OCI-LY7 (cell line): ENCODE measurements at regions not wholly inside any gene's neighbourhood (a gene's known extent, or its start where the extent isn't known, plus 50 kb on each side); places are given as distances from the start of the nearest gene placed in this dataset.
A peak's percentile ranks its signal among the peaks of the same experiment; 100 is the strongest.
"Not testable (repeated sequence)": the region's sequence is repeated elsewhere in the genome, so short reads cannot be mapped to it uniquely, and the experiment has no call there.

Source experiments
- BruUV-seq: library from RNA; stranded (reverse); fragments of 400-500 nt; replicated peaks from 2 replicates; lab custom pipeline; 2021; lab: Mats Ljungman, UMichigan
- CTCF ChIA-PET: fragments of 300-600 bp; sonication (Branson Sonifier 250); formaldehyde crosslinking; loops from one replicate; lab custom pipeline; 2022; ENCODE audit warnings: antibody characterized with exemption; ENCODE audit not compliant: unreplicated experiment; lab: Charles Lee
- POLR2A ChIA-PET: fragments of 300-600 bp; sonication (Branson Sonifier 250); formaldehyde crosslinking; loops from one replicate; lab custom pipeline; 2022; ENCODE audit warnings: antibody characterized with exemption; lab: Charles Lee
- DNase-seq: peaks from one replicate; pipeline ENCODE4 v3.0.0-alpha.2; 2015; ENCODE audit warnings: low spot score
- H2AFZ ChIP-seq: fragments of 200-600 bp; sonication (generic), shearing (Covaris generic); 2 replicates; pipeline ENCODE4 v1.6.1; 2014; ENCODE audit warnings: mild to moderate bottlenecking, antibody characterized with exemption, low read length, moderate library complexity
- H3K27ac ChIP-seq: fragments of 200-600 bp; sonication (generic); 2 replicates; pipeline ENCODE4 v1.5.1; 2014; ENCODE audit warnings: mixed run types, low read depth, mild to moderate bottlenecking, moderate library complexity, low read length, inconsistent platforms; ENCODE audit not compliant: poor library complexity, severe bottlenecking
- H3K36me3 ChIP-seq: fragments of 200-600 bp; sonication (generic); 2 replicates; pipeline ENCODE4 v1.6.1; 2014; ENCODE audit warnings: mild to moderate bottlenecking, antibody characterized with exemption, low read length, moderate library complexity, mixed read lengths; ENCODE audit not compliant: insufficient read depth
- H3K4me1 ChIP-seq: fragments of 200-600 bp; sonication (generic); 2 replicates; pipeline ENCODE4 v1.5.1; 2014; ENCODE audit warnings: mild to moderate bottlenecking, low read length; ENCODE audit not compliant: insufficient read depth, poor library complexity, severe bottlenecking
- H3K4me2 ChIP-seq: fragments of 200-600 bp; sonication (generic); 2 replicates; pipeline ENCODE4 v1.6.1; 2014; ENCODE audit warnings: mild to moderate bottlenecking, low read length
- H3K4me3 ChIP-seq: fragments of 200-600 bp; sonication (generic); 2 replicates; pipeline ENCODE4 v1.5.1; 2014; ENCODE audit warnings: mild to moderate bottlenecking, low read depth, low read length; ENCODE audit not compliant: poor library complexity, severe bottlenecking
- H3K79me2 ChIP-seq: fragments of 200-600 bp; sonication (generic); 2 replicates; pipeline ENCODE4 v1.6.1; 2016; ENCODE audit warnings: low read depth, mild to moderate bottlenecking, low read length, moderate library complexity, mixed read lengths; ENCODE audit not compliant: insufficient read depth
- H3K9me2 ChIP-seq: fragments of 200-600 bp; sonication (generic); 2 replicates; pipeline ENCODE4 v1.6.1; 2016; ENCODE audit warnings: mild to moderate bottlenecking, low read length, mixed read lengths; ENCODE audit not compliant: insufficient read depth
- H3K9me3 ChIP-seq: fragments of 200-600 bp; sonication (generic); 2 replicates; pipeline ENCODE4 v1.6.1; 2014; ENCODE audit warnings: mild to moderate bottlenecking, mixed run types, low read length, mixed read lengths
- H4K20me1 ChIP-seq: fragments of 200-600 bp; sonication (generic); 2 replicates; pipeline ENCODE4 v1.6.1; 2014; ENCODE audit warnings: mild to moderate bottlenecking, antibody characterized with exemption, low read length, moderate library complexity, mixed read lengths; ENCODE audit not compliant: insufficient read depth
- EZH2phosphoT487 ChIP-seq: fragments of 200-600 bp; sonication (generic); IDR thresholded peaks from 2 replicates; pipeline ENCODE4 v1.6.1; 2018; ENCODE audit warnings: low read depth, borderline replicate concordance, mild to moderate bottlenecking, mixed run types, antibody characterized with exemption, low read length, moderate library complexity, mixed read lengths
- intact Hi-C: fragments of 100-400 bp; cut with micrococcal nuclease; formaldehyde crosslinking; loops from one replicate; pipeline ENCODE4 v1.10.0; 2022; ENCODE audit not compliant: unreplicated experiment
- TF ChIP-seq, protein P1 (sequence below): fragments of 200-600 bp; sonication (generic); conservative IDR thresholded peaks from 2 replicates; pipeline ENCODE4 v1.5.1; 2014; ENCODE audit warnings: mild to moderate bottlenecking, antibody characterized with exemption, low read length, moderate library complexity, mixed read lengths

GRCh38 chr1:178587975-178588374 is 75.1 kb downstream of the TEX35 start:
- no peaks in the 10 kb centered on the region for H4K20me1 ChIP-seq
- no peak overlapping the region for H3K4me3 ChIP-seq
- peaks cover 17% of the 10 kb centered on the region; the same call in 1 of the 2 replicates for H3K36me3 ChIP-seq
- H3K27ac ChIP-seq = no peak overlapping the region
- intact Hi-C loops = no loop called here
- TF ChIP-seq EZH2phosphoT487 = no peak
- TF ChIP-seq, protein P1, sequence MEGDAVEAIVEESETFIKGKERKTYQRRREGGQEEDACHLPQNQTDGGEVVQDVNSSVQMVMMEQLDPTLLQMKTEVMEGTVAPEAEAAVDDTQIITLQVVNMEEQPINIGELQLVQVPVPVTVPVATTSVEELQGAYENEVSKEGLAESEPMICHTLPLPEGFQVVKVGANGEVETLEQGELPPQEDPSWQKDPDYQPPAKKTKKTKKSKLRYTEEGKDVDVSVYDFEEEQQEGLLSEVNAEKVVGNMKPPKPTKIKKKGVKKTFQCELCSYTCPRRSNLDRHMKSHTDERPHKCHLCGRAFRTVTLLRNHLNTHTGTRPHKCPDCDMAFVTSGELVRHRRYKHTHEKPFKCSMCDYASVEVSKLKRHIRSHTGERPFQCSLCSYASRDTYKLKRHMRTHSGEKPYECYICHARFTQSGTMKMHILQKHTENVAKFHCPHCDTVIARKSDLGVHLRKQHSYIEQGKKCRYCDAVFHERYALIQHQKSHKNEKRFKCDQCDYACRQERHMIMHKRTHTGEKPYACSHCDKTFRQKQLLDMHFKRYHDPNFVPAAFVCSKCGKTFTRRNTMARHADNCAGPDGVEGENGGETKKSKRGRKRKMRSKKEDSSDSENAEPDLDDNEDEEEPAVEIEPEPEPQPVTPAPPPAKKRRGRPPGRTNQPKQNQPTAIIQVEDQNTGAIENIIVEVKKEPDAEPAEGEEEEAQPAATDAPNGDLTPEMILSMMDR = peak; percentile 53
- no peaks in the 10 kb centered on the region; the same call in 1 of the 2 replicates for H3K79me2 ChIP-seq
- H3K9me3 ChIP-seq = peaks cover 14% of the 10 kb centered on the region; the same call in 1 of the 2 replicates
- H3K4me2 ChIP-seq = no peak overlapping the region
- ChIA-PET POLR2A (interaction anchor here (0.6 to 5.5 kb wide), 12 partner anchors 8 to 150 kb away, joined by 3 to 143 read pairs (median 4); no protein-coding TSS in a partner anchor), CTCF (interaction anchor here (0.5 to 1.3 kb wide), 2 partner anchors 10 to 141 kb away, joined by 3 to 4 read pairs; no protein-coding TSS in a partner anchor)
- DNase-seq = no peak
- H3K9me2 ChIP-seq = no peaks in the 10 kb centered on the region
- BruUV-seq = no TSS peak
- H3K4me1 ChIP-seq = peaks cover 45% of the 10 kb centered on the region
- H2AFZ ChIP-seq = no peak overlapping the region; the same call in 1 of the 2 replicates

GRCh38 chr1:178589042-178589441 is 76.1 kb downstream of the TEX35 start:
- H3K27ac ChIP-seq, DNase-seq, H4K20me1 ChIP-seq, BruUV-seq, CTCF ChIA-PET, H3K79me2 ChIP-seq, H3K9me2 ChIP-seq, H3K4me3 ChIP-seq, H2AFZ ChIP-seq, intact Hi-C loops: not testable (repeated sequence)
- Histone ChIP-seq H3K4me1 (peaks cover 38% of the 10 kb centered on the region), H3K9me3 (peaks cover 14% of the 10 kb centered on the region; the same call in 1 of the 2 replicates), H3K4me2 (0 out of 2 replicates have a peak overlapping the region, but pooled peaks have one; percentile 3), H3K36me3 (peaks cover 17% of the 10 kb centered on the region; the same call in 1 of the 2 replicates)
- POLR2A ChIA-PET = interaction anchor here (0.6 to 5.5 kb wide), 4 partner anchors 12 to 137 kb away, joined by 3 to 143 read pairs (median 7); no protein-coding TSS in a partner anchor

DNA sequence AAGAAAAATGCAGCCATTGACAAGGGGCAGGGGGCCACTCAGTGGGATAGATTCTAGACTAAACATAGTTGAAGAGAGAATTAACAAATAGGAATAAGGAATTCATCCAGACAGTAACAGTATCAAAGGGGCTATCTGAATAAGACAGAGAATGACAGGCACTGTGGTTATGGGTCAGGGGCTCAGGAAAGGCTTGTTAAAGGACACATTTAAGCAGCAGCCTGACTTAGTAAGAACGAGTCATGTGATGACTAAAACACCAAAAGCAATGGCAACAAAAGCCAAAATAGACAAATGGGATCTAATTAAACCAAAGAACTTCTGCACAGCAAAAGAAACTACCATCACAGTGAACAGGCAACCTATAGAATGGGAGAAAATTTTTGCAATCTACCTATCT is 78.9 kb downstream of the TEX35 start:
- H3K9me2 ChIP-seq, H4K20me1 ChIP-seq, H3K79me2 ChIP-seq, H3K4me2 ChIP-seq, intact Hi-C loops, H3K4me3 ChIP-seq, H2AFZ ChIP-seq, DNase-seq, BruUV-seq, H3K27ac ChIP-seq: not testable (repeated sequence)
- CTCF ChIA-PET = interaction anchor here (1.4 kb wide), 1 partner anchor 10 kb away, joined by 4 read pairs; no protein-coding TSS in a partner anchor
- POLR2A ChIA-PET = interaction anchor here (0.5 to 1.9 kb wide), 4 partner anchors 12 to 45 kb away, joined by 5 to 7 read pairs (median 6); no protein-coding TSS in a partner anchor
- Histone ChIP-seq H3K36me3 (peaks cover 17% of the 10 kb centered on the region; the same call in 1 of the 2 replicates), H3K4me1 (peaks cover 32% of the 10 kb centered on the region), H3K9me3 (peaks cover 14% of the 10 kb centered on the region; the same call in 1 of the 2 replicates)
